Neural crest cell (in vitro differentiated cells): ENCODE measurements at regions not wholly inside any gene's neighbourhood (a gene's known extent, or its start where the extent isn't known, plus 50 kb on each side); places are given as distances from the start of the nearest gene placed in this dataset.

Experiments
- DNase-seq: peaks from one replicate; pipeline ENCODE4 v3.0.0; 2021; ENCODE audit warnings: low read depth, mixed read lengths, low spot score
- H3K27ac Mint-ChIP-seq: one replicate; pipeline ENCODE4 v1.8.0; 2021; ENCODE audit warnings: mild to moderate bottlenecking, mixed read lengths; ENCODE audit not compliant: unreplicated experiment
- H3K27me3 Mint-ChIP-seq: 2 replicates; pipeline ENCODE4 v1.8.0; 2021; ENCODE audit warnings: low read depth, mild to moderate bottlenecking, mixed read lengths
- H3K36me3 Mint-ChIP-seq: 2 replicates; pipeline ENCODE4 v1.8.0; 2021; ENCODE audit warnings: low read depth, mild to moderate bottlenecking, mixed read lengths
- H3K4me1 Mint-ChIP-seq: 2 replicates; pipeline ENCODE4 v1.8.0; 2021; ENCODE audit warnings: mixed read lengths
- H3K4me3 Mint-ChIP-seq: one replicate; pipeline ENCODE4 v1.8.0; 2021; ENCODE audit warnings: mild to moderate bottlenecking, mixed read lengths
- H3K9me3 Mint-ChIP-seq: 2 replicates; pipeline ENCODE4 v1.8.0; 2021; ENCODE audit warnings: mixed read lengths
- TF ChIP-seq, protein P1 (sequence below): fragments of 200-600 bp; sonication (generic); conservative IDR thresholded peaks from 2 replicates; pipeline ENCODE4 v1.5.0; 2021; ENCODE audit warnings: antibody characterized with exemption, mild to moderate bottlenecking

DNA sequence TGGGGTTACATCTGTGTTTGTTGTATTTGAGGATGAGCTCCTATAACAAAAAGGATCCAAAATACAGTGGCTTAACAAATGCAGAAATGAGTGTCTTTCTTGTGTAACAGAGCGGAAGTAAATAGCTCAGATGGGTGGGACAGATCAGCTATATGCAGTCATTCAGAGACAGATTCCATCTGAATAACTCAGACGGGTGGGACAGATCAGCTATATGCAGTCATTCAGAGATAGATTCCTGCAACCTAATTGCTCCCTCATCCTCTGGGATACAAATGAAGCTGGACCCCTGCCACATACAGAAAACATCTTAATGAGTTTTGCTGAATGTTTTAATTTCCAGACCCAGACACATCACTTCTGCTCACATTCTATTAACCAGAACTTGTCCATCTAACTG lies 332.3 kb downstream of the BCKDHB start:
- no peak for DNase-seq
- Mint-ChIP-seq H3K36me3 (peaks cover 2% of the 10 kb centered on the region), H3K27ac (peak overlapping the region; percentile 15), H3K4me3 (no peak overlapping the region), H3K4me1 (peaks cover 26% of the 10 kb centered on the region), H3K9me3 (peaks cover 3% of the 10 kb centered on the region), H3K27me3 (no peaks in the 10 kb centered on the region)
- TF ChIP-seq, protein P1, sequence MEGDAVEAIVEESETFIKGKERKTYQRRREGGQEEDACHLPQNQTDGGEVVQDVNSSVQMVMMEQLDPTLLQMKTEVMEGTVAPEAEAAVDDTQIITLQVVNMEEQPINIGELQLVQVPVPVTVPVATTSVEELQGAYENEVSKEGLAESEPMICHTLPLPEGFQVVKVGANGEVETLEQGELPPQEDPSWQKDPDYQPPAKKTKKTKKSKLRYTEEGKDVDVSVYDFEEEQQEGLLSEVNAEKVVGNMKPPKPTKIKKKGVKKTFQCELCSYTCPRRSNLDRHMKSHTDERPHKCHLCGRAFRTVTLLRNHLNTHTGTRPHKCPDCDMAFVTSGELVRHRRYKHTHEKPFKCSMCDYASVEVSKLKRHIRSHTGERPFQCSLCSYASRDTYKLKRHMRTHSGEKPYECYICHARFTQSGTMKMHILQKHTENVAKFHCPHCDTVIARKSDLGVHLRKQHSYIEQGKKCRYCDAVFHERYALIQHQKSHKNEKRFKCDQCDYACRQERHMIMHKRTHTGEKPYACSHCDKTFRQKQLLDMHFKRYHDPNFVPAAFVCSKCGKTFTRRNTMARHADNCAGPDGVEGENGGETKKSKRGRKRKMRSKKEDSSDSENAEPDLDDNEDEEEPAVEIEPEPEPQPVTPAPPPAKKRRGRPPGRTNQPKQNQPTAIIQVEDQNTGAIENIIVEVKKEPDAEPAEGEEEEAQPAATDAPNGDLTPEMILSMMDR, result no peak

DNA sequence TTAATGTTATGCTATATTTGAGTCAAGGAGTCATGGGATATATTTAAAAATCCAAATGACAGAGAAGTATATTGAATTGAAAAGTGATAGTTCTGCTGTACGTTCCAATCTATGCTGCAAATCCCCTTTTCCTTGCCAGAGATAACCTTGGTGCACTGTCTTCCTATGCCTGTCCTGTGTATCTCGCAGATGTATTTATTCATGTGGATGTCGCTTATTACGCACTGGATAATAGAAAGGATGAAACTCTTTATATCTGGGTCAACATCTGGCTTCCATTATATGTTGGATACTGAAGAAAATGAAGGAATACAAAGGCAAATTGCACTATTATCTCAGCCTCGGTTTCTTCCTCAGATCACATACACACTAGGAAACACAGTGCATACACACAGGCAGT lies 331.3 kb downstream of the BCKDHB start:
- DNase-seq, result no peak
- Mint-ChIP-seq H3K27me3 (no peaks in the 10 kb centered on the region), H3K27ac (no peak overlapping the region), H3K36me3 (peaks cover 2% of the 10 kb centered on the region), H3K9me3 (peaks cover 3% of the 10 kb centered on the region), H3K4me1 (peaks cover 32% of the 10 kb centered on the region), H3K4me3 (no peak overlapping the region)
- TF ChIP-seq, protein P1, result no peak

DNA sequence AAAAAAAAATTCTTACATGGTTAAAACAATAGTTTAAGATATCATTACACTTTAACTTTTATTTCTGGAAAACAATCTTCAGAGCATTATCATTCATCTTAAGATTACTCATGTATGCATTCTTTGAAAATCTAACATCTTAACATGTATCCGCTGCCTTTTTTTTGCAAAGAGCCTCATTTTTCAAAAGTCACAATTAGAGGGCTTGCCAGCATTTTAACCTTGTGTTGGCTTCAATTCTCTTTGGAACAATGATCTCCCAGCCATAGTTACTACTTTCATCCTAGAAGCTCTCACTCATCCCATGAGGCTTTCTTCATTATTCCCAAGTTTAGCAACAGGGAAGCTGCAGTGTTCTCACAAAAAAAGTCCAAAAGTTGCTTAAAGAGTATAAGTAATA lies 330.8 kb downstream of the BCKDHB start:
- no peak for DNase-seq
- Mint-ChIP-seq H3K9me3 (peaks cover 3% of the 10 kb centered on the region), H3K36me3 (peaks cover 4% of the 10 kb centered on the region), H3K4me1 (peaks cover 32% of the 10 kb centered on the region), H3K4me3 (no peak overlapping the region), H3K27me3 (no peaks in the 10 kb centered on the region), H3K27ac (no peak overlapping the region)
- TF ChIP-seq, protein P1, result no peak

DNA sequence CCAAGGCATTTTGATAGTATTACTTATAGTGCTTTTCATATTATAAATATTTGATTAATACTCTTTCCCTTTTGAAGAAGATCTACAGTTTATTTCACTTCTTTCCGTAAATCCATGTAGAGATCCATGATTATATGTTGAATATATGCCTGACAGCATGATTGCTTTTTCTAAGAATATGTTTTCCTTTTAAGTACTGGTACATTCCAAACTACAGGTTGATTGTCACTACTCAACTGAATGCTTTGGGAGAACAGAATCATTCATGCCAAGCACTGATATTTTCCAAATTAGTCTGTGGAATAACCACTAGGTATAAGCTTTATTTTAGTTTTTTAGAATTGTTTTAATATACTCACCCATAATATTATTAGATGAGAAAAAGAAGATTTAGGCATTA lies 330.2 kb downstream of the BCKDHB start:
- no peak for DNase-seq
- H3K4me1 Mint-ChIP-seq, result peaks cover 32% of the 10 kb centered on the region
- H3K9me3 Mint-ChIP-seq, result peaks cover 3% of the 10 kb centered on the region
- TF ChIP-seq, protein P1, result no peak
- H3K36me3 Mint-ChIP-seq, result peaks cover 7% of the 10 kb centered on the region
- no peak overlapping the region for H3K4me3 Mint-ChIP-seq
- no peak overlapping the region for H3K27ac Mint-ChIP-seq
- no peaks in the 10 kb centered on the region for H3K27me3 Mint-ChIP-seq

DNA sequence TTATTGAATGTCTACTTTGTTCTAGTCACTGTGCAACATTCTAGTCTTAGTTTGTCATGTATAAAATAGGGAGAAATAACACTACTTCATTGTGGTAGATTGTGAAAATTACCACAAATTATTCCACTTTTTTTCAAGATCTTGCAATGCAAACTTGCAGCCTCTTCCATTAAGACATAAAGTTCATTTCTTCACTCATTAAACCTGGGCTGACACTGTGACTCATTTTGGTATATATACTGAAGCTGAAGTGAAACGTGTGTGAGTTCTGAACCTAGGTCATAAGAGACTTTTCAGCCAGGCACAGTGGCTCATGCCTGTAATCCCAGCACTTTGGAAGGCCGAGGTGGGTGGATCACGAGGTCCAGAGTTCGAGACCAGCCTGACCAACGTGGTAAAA lies 329.0 kb downstream of the BCKDHB start:
- H3K9me3 Mint-ChIP-seq, result peaks cover 3% of the 10 kb centered on the region
- DNase-seq, result no peak
- H3K4me1 Mint-ChIP-seq, result peaks cover 32% of the 10 kb centered on the region
- TF ChIP-seq, protein P1, result no peak
- peaks cover 12% of the 10 kb centered on the region for H3K36me3 Mint-ChIP-seq
- H3K4me3 Mint-ChIP-seq, result no peak overlapping the region
- H3K27ac Mint-ChIP-seq, result no peak overlapping the region
- no peaks in the 10 kb centered on the region for H3K27me3 Mint-ChIP-seq
